ENCODE measurements at regions not wholly inside any gene's neighbourhood (a gene's known extent, or its start where the extent isn't known, plus 50 kb on each side); places are given as distances from the start of the nearest gene placed in this dataset.

DNA sequence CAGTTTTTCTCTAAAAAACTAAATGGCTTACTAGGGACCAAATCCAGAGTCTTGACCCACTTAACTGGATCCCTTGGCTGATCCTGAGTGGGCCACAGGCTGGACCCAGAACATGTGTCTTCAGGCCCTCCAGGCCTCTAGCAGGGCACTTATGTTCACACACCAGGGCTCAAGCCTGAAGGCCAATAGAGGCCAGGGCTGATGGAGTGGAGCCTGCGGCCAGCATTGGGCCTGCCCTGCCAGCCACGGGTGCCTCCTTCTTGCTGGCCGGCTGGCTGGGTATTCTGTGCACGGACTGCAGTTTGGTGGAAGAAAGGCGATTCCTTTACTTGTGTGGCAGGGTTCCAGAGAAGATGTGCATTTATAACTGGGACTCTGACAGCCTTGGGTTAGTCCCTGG lies 103.0 kb upstream of the ZNF32 start:
- DNase-seq, result no peak

DNA sequence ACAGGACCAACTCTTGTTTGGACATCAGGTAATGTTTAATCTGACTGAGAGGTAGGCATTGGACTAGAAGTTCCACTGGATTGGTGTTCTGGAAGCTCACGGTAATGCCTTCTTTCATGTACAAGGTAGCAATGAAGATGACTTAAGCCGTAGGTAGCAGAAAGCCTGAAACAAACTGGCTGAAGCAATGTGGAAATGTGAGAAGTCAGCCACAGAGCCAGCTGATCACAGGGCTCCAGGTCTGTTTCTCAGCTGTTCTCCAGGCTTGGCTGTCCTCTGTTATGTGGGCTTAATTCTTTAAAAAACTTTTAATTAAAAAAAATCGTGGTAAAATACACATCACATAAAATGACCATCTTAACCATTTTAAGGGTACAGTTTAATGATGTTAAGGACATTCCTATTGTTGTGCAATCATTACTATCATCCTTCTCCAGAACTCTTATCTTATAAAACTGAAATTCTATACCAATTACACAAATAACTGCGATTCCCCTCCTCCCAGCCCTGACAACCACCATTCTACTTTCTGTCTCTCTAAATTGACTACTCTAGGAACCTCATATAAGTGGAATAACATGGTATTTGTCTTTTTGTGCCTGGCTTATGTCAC lies 101.4 kb upstream of the ZNF32 start:
- DNase-seq, result no peak

DNA sequence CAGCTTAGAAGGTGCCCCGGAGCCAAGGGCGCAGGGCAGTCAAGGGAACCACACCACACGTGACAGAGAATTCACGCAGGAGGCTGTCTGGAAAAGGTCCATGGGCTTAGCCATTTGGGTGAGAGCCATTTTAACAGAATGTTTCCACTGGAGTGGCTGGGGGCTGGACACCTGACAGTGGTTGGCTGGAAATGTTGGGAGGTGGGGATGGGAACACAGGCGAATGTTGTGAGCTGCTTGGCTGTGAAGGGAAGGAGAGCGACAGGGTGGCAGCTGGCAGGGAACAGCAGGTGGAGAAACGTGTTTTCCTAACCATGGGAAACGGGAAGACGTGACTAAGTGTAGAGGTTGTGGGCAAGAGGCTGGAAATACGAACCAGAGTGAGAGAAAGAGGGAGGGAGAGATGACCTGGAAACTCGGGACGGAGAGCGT lies 100.5 kb upstream of the ZNF32 start:
- DNase-seq, result no peak

DNA sequence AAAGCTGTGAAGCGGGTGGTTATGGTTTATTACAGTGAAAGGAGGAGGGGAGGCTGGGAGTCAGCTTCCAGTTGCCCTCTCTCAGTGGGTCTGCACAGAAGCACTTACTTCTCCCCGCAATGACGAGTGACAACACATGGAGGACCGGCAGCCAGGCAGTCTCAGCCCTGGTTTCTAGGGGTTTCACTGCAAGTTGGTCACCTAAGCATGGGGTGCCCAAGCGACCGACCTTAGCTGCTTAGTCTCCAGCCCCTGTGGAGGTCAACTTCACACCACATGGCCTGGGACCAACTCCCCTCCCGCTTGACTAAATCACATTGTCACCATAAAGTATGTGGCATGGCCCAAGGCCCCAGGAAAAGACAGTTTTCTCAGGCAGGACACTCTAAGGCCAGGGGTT lies 99.9 kb upstream of the ZNF32 start:
- DNase-seq, result no peak

DNA sequence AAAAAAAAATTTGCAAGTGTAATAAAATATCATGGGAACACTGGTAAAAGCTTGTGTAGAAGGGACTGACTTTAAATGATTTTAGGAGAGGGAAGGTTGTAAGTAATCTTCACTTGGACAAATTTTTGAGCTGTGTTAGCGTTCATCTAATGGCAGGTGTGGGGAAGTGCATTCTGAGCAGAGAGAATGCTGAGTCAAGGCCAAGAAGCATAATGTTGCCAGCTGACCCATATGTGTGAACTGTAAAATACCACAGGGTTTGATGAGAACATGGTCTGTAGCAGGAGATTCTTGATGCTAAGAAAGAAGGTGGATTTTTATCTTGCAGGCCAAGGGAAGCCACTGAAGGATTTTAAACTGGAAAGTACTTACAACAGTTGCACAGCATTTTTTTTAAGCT lies 98.2 kb upstream of the ZNF32 start:
- no peak for DNase-seq

DNA sequence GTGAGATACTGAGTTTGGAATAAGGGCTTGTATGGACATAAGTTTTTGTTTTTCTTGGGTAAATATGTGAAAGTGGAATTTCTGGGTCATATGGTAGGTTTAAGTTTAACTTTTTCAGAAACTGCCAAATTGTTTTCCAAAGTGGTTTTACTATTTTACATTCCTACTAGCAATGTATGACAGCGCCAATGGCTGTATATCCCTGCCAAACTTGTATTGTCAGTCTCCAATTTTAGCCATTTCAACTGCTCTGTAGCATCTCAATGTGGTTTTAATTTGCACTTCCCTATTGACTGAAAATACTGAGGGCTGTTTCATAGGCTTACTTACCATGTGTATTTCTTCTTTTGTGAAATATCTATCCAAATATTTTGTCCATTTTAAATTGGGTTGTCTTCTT lies 90.5 kb upstream of the ZNF32 start:
- no peak for DNase-seq

DNA sequence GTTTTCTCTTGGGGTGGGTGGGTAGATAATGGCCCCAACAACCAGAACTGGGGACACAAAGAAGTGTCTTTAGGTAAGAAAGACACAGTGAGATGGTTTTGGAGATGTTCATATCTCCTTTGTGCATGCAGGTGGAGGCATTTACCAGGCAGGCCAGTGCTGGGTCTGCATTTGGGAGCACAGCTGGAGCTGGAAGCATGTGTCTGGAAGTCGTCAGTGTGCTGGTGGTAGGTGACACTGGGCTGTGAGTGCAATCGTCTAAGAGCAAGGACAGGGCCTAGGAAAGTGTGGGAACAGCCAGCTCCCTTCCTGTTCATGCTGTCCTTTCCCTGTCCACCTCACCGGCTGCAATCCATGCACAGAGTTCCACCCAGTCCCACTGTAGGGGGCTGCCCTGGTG lies 88.3 kb upstream of the ZNF32 start:
- no peak for DNase-seq

DNA sequence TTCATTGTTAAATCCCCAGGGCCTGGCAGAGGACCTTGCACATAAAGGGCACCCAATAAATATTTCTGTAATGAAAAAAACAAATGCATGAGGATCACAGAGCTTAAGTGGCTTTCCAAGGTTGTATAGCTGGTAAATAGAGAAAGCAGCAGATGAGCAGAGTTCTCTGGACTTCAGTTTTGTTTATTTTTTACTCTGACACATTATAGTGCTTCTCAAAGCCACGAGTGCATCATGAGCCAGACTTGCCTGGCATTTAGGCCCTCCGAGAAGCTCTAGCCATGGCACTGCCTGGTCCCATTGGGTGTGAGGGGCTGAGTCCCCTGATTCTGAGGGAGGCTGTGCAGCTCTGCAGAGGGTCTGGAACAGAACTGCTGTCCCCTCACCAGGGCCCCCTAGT lies 87.2 kb upstream of the ZNF32 start:
- no peak for DNase-seq

DNA sequence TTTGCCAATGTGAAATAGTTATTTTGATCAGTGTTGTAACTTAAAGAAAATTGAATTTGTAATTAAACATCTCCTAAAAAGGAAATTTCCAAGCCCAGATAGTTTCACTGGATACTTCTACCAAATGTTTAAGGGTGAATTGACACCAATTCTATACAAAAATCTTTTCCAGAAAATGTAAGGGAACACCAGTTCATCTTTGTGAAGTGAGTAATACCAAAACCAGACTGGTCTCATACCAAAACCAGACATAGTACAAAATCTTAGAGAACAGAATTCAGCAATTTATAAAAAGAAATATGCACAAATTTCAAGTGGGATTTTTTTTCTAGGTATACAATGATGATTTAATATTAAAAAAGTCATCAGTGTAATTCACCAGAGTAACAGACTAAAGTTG lies 86.0 kb upstream of the ZNF32 start:
- DNase-seq, result no peak

DNA sequence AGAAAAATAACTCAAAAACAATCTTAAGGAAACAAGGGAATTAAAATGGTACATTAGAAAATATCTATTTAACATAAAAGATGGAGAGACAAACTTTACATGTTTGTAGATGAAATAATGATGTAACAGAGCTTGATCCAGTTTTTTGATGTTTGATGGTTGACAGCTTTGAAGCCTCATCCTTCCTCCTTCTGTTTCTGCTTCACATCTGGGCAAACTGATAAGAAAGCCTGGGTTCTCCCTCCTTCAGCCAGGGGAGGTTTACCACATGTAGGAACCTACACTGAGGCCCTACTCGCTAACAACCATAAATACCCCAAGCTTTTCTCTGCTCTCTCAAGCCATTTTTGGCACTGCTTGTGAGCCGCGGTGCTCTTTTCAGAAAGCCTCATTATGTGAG lies 82.8 kb upstream of the ZNF32 start:
- no peak for DNase-seq

DNA sequence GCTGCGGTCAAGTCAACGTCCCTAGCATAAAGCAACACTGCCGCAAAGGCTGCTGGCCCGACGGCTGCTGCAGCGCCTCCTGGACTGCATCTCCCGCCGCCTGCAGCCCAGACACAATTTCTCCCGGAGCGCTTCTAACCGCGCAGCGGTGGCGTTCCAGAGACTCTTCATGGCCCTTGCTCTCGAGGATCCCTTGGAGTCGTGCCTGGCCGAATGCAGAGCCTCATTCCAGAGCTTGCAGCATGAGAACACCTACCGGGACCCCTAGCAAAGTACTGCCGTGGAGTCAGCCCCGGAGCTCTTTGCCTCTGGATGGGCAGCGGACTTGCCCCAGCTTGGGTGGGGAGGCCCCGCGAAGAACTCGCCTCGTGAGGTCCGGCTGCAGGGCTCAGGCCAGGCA lies 79.7 kb upstream of the ZNF32 start:
- DNase-seq, result no peak

DNA sequence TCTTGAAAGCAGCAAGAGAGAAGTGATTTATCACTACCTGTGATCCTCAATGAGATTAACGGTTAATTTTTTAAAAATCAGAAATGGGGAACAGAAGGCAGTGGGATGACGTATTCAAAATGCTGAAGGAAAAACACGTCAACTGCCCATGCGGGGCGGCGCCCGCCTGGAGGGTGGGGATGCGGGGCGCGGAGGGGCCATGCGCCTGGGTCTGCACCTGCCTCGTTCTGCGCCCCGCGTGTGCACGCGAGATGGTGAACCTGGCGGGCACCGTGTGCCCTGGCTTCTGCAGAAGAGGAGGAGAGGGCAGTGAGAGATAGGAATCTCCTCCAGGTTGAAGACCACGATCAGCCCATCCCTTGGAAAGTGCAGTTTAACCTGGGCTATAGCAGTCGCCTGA lies 79.3 kb upstream of the ZNF32 start:
- DNase-seq, result no peak

DNA sequence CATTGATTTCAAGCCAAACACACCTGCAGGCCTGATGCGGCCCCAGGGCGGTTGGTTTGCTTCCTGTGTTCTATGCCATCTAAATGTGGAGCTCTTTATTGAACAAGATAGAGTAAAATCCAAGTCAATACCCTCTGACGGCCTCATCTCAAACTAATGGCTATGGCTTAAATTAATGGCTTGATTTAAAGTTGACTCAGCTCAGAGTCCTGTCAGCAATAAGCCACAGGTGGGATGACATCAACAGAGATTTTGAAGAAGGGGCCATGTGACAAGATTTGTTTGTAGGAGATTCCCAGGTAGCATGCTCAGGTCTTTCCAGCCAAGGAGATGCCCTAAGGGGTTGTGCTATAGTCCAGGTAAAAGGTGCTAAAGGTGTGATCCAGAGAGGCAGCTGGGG lies 66.7 kb upstream of the ZNF32 start:
- DNase-seq, result no peak

DNA sequence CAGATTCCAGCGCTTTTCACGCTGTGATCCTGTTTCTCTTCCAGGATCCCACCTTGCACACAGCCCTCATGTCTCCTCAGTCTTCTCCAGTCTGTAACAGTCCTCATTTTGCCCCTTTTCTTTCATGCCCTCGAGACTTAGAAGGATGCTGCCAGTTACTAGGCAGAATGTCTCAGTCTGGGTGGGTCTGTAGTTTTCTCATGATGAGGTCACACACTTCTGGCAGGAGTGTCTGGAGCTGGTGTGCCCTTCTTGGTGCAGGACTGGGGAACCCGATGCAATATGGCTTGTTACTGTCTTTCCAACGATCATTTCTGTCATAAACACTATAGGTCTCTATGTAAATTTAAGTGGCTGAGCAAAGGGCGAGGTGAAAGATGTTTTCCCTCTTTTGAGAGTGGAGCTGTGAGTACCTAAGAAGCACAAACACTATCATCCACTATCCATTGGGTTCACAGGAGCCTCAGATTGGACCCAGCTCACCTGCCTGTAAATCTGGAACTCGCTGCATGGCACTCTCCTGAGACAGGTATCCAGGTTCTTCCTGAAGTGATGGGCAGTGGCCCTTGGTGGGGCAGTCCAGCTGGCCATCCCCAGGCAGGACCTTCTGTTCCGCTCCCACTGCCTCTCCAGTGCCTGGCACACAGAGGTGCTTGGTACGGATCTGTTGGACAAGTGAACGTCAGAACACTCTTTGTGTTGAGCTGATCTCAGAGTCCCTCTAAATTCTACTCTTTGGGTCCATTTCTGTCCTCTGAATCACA lies 64.3 kb upstream of the ZNF32 start:
- no peak for DNase-seq

DNA sequence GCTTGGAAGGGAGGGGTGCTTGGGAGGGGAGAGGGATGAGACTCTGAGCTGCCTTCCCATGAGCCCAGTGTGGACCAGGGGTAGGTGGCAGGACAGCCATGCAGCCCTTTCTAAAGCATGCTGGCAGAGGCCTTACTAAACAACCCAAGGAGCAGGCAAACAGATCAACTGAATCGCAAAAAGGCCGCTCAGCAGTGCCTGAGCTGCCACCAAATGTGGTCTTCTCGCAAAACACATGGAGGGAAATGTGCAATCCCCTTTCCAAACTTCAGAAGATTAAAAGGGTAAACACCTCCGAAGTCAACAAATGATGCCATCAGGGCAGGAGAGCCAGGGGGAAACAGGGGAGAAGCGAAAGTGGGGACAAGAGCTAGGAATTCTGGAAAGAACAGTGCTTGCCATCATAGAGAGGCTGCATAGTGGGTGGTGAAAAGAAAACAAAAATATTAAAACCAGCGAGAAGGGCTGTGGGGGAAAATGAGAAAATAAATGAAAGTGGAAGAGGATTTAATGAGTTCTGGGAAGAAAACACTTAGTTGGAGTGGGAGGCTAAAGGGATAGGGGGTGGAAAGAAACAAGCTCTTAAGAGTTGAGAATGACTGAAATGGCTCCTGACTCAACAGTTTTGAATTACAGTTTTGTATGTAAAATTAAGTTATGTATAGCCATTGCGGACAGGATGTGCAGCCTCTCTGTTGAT lies 62.2 kb upstream of the ZNF32 start:
- no peak for DNase-seq

DNA sequence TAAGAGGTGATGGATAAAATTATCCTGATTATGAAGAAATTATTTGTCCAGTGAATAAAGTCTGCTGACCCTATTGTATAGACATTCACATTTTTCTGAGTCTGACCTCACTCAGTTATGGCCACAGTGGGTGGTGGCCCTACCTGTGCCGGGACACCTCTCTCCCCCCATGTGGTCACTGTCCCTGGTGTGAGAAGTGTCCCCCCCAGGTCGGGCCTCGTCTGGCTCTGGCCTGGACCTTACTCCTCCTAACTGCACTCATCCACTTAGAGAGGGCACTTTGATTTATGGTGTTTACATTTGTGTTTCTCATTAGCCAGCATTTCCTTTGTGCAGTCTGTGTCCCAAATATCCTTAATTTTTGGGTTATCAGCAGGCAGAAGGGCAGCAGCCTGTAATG lies 59.6 kb upstream of the ZNF32 start:
- DNase-seq, result no peak

DNA sequence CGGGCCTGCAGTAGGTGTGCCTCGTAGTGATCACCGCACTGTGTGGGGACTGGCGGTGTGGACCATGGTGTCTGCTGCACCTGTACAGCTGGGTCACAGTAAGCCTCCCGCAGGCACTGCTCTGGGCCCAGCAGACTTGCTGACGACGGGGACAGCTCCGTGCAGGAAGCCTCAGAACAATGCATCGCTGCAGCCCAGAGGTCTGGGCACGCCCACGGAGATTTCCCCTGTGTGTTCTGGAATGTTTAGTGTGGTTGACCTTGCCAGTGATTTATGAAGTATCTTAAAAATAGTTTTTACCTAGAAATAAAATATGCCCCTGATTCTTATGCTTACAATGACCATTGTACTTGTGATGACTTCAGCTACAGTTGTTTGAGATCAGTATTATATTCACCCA lies 59.1 kb upstream of the ZNF32 start:
- no peak for DNase-seq

DNA sequence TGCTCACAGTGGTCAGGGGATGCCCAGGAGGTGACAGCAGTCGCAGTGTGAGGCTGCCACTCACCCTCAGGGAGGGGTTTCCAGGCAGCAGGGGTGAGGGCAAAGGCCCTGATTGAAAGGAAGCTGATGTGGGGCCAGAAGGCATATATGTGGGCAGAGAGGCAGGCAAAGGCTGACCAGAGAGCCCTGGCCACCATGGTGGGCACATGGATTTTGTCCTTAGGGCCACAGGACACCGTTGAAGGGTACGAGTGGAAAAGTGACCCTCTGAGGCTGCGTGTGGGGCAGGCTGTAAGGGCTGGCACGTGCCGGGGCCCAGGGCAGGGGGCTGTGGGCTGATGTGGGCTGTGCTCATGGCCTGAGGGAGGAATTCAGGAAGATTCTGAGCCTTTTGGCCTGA lies 57.5 kb upstream of the ZNF32 start:
- no peak for DNase-seq

DNA sequence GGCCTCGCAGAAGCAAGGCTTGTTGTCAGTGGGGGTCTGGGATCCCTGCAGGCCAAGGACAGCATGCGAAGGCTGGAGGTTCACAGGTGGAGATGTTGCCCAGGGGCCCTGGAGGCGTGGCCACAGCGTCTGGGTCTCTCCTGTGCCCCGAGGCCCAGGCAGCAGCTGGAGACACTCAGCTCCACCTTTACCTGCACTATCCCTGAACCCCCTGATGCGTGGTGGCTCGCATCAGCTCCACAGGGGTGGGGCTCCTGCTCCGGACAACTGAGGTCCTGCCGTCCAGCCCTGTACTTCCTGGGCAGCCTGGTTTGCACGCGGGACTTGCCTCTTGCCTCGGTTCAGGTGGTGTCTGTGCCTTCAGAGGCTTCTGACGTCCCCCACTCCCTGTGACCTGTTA lies 54.6 kb upstream of the ZNF32 start:
- no peak for DNase-seq

DNA sequence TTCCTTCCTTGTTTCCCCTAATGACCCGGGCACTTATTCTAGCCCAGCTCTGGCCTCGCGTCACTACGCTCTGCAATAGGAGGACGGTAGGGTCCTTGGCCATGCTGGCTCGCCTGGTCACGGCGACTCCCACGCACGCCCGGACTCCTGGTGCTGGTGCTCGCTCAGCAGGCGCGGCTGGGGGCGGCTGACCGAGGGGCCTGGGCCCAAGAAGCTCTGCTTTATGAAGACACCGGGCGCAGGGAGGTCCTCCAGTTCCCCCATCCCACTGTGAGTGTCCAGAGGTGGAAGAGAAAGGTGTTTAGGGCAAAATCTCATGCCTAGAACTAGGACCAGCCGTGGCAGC lies 54.2 kb upstream of the ZNF32 start:
- DNase-seq, result no peak

DNA sequence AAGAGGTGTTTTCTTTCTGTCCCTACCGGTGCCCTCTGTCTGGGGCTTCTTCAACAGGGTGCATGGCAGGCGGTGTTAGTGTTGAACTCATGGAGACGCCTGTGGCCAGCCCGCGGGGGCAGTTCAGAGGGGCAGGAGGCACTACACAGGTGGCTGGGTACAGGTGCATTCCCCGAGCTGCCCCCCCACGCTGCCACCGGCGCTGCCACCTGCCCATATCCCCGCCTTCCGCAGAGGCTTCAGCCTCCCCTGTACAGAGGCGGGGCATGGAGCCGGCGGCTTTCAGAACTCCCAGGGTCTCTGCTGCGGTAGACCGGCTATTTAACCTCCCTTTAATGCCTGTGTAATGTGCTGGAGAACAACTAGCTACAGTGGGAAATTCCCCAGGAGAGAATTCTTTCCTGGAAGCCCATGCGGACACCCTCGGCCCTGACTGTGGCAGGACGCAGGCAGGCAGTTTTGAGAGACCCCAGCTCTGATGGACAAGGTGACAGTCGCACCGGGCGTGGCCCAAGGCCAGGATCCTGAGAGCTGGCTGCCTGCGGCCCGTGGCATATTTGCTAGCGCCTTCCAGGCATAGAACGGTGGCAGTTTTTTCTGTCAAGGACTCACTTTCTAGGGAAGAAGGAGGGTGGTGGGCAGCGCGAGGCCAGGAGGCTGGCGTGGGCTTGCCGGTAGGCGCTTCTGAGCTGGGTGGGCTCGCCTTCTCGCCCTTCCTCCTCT lies 53.7 kb upstream of the ZNF32 start:
- DNase-seq, result no peak

DNA sequence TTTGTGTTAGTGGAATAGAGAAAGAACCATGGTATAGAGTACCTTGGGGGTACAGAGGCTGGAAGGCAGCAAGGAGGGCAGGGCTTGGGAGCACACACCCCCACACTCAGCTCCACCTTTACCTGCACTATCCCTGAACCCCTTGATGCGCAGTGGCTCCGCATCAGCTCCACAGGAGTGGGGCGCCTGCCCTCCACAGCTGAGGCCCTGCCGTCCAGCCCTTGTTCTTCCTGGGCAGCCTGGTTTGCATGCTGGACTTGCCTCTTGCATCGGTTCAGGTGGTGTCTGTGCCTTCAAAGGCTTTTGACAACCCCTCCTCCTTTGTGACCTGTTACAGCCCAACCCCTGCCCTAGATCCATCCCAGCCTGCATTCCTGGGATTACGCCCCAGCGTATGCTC lies 52.6 kb upstream of the ZNF32 start:
- no peak for DNase-seq

DNA sequence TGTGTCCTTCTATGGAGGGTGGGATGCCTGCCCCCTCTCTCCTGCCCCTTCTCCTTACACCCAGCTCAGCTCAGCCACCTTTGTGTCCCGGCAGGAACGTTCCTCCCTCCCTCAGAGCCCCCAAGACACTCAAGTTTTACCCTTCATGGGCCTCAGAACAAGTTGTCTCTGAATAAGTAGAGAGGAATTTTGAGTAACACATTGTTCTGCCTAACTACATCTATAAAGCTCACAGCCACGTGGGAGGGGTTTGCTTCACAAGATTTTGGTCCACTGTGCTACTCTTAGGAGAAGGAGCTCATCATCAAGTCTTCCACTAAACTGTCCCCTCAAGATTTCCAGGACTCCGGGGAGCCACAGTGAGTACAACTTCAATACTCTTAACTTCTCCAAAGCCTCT lies 51.6 kb upstream of the ZNF32 start:
- DNase-seq, result no peak

DNA sequence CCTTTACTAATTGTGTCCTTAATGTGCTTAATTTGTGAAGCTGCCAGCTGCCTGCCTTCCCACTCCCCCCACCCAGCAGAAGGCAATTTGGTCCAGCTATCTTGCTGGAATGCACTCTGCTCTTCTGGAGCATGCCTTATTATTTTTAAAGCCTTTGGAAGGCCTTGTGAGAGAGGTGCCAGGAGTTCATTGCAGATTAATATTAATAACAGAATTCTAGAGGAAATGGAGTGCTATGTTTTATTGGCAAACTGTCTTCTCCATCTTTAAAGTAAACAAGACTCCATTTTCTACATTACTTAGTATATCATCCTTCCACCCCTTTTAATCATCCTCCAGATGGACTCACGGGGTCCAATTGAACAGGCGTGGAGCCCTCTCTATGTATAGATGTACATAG lies 50.8 kb upstream of the ZNF32 start:
- no peak for DNase-seq
